Esophagus muscularis mucosa (tissue), 4 donors: ENCODE measurements at regions not wholly inside any gene's neighbourhood (a gene's known extent, or its start where the extent isn't known, plus 50 kb on each side); places are given as distances from the start of the nearest gene placed in this dataset.

Experiments
- DNase-seq: peaks from one replicate; pipeline ENCODE4 v3.0.0-alpha.2; 2017; ENCODE audit errors: extremely low spot score
- H3K27ac ChIP-seq, 4 donors: fragments of 200-600 bp; sonication (generic); replicated peaks in 1 of 4; 1 replicate in 3 of 4; 2 replicates in 1 of 4; pipeline ENCODE4 v1.5.1; 2016 to 2019; ENCODE audit warnings: mild to moderate bottlenecking in 1 of 4
- H3K27me3 ChIP-seq, 4 donors: fragments of 200-600 bp; sonication (generic); one replicate each; pipeline versions ENCODE4 v1.5.1 to v1.6.0; 2016 to 2019
- H3K36me3 ChIP-seq, 4 donors: fragments of 200-600 bp; sonication (generic); one replicate each; pipeline ENCODE4 v1.5.1; 2016 to 2019
- H3K4me1 ChIP-seq, 4 donors: fragments of 200-600 bp; sonication (generic); one replicate each; pipeline ENCODE4 v1.5.1; 2016 to 2019
- H3K4me3 ChIP-seq, 4 donors: fragments of 200-600 bp; sonication (generic); 1 replicate in 2 of 4; 2 replicates in 2 of 4; pipeline ENCODE4 v1.5.1; 2016 to 2019; ENCODE audit warnings: mild to moderate bottlenecking in 4 of 4, moderate library complexity in 1 of 4
- H3K9me3 ChIP-seq, 4 donors: fragments of 200-600 bp; sonication (generic); 1 replicate in 3 of 4; 2 replicates in 1 of 4; pipeline ENCODE4 v1.5.1; 2016 to 2019
- CTCF ChIP-seq, 3 experiments: fragments of 200-600 bp in 2 of 3; fragments of 450-650 bp in 1 of 3; sonication (generic) in 2 of 3; IDR thresholded peaks; one replicate each; pipeline ENCODE4 v1.5.1; 2017 to 2019; ENCODE audit warnings: antibody characterized with exemption in 3 of 3, mild to moderate bottlenecking in 2 of 3, moderate library complexity in 1 of 3
- EP300 ChIP-seq: sonication (generic); formaldehyde crosslinking; IDR thresholded peaks from one replicate; pipeline ENCODE4 v1.6.1; 2017; ENCODE audit warnings: antibody characterized with exemption
- POLR2A ChIP-seq: fragments of 450-650 bp; IDR thresholded peaks from one replicate; pipeline ENCODE4 v1.6.1; 2017; ENCODE audit warnings: antibody characterized with exemption, moderate library complexity, mild to moderate bottlenecking, low read depth
- POLR2AphosphoS5 ChIP-seq, 2 donors: sonication (generic); formaldehyde crosslinking; IDR thresholded peaks; one replicate each; pipeline ENCODE4 v1.6.1; 2017; ENCODE audit warnings: antibody characterized with exemption in 2 of 2
- WGBS: methylation state at CpG from one replicate; pipeline ENCODE4 v1.1.5; 2018; 5-methylcytosine and 5-hydroxymethylcytosine counted together
- intact Hi-C: fragments of 100-400 bp; cut with DNase I; formaldehyde crosslinking; loops from one replicate; pipeline ENCODE4 v1.15.1; 2023

DNA sequence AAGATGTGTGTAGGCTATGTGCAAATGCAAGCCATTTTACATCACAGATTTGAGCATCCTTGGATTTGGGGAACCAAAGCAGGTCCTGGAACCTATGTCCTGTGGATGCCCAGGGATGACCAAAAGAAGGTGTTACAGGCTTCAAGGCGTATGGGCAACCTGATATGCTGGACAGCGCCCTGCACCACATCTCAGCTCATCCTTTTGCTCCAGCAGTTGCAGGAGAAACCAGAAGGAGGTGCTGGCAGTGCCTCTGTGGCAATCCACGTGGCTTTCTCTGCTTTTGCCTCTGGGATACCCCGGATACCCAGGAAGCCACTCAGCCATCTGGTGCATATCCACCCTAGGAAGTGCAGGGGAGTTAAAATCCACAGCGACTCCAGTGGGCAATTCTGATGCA lies 110.3 kb upstream of the VSTM2B start:
- intact Hi-C loops, result no loop called here
- H3K36me3 ChIP-seq, result no peaks in the 10 kb centered on the region
- TF ChIP-seq POLR2AphosphoS5 (IDR thresholded peaks at IDR 0.05), result no peak
- TF ChIP-seq EP300, result no peak
- no peak for TF ChIP-seq CTCF (IDR thresholded peaks at IDR 0.05)
- no peak for TF ChIP-seq POLR2A
- WGBS, result 41% methylated on average over 4 of the region's 5 CpGs
- peaks cover 0 to 8% (median 0%) of the 10 kb centered on the region in 4 donors for H3K27me3 ChIP-seq
- peaks cover 0 to 11% (median 3%) of the 10 kb centered on the region in 4 donors for H3K4me1 ChIP-seq
- H3K27ac ChIP-seq, result no peak overlapping the region
- H3K9me3 ChIP-seq, result no peaks in the 10 kb centered on the region
- no peak for DNase-seq
- H3K4me3 ChIP-seq, result no peak overlapping the region

DNA sequence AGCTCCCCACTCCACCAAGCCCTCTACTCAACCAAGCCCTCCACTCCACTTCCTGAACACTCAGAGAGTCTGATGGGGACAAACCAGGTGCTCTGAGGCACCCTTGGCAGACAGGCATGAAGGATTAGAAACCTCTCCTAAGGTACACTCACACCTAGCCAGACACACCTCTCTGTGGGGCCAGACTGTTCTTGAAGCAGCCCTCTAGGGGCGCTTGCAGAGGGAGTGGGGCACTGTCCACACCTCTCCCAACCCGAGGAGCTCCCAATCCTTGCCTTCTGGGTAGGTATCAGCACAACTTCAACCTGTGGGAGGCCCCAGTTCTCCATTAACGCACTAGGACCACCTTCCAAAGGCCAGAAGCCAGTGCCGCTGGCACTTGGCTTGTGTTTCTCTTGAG lies 108.7 kb upstream of the VSTM2B start:
- H3K4me3 ChIP-seq, result no peak overlapping the region
- WGBS, result 82% methylated on average over 4 of the region's 4 CpGs
- intact Hi-C loops, result no loop called here
- no peak overlapping the region for H3K27ac ChIP-seq
- no peak for DNase-seq
- no peaks in the 10 kb centered on the region for H3K36me3 ChIP-seq
- no peaks in the 10 kb centered on the region for H3K9me3 ChIP-seq
- peaks cover 0 to 8% (median 0%) of the 10 kb centered on the region in 4 donors for H3K4me1 ChIP-seq
- TF ChIP-seq POLR2AphosphoS5 (IDR thresholded peaks at IDR 0.05) (no peak), CTCF (IDR thresholded peaks at IDR 0.05) (no peak), POLR2A (no peak), EP300 (no peak)
- H3K27me3 ChIP-seq, result peaks cover 0 to 8% (median 0%) of the 10 kb centered on the region in 4 donors

- H3K4me1 ChIP-seq, result peaks cover 0 to 4% (median 0%) of the 10 kb centered on the region in 4 donors
- DNase-seq, result no peak
- intact Hi-C loops, result no loop called here
- peaks cover 0 to 8% (median 0%) of the 10 kb centered on the region in 4 donors for H3K27me3 ChIP-seq
- no peaks in the 10 kb centered on the region for H3K36me3 ChIP-seq
- TF ChIP-seq POLR2A, result no peak
- TF ChIP-seq EP300, result no peak
- TF ChIP-seq CTCF (IDR thresholded peaks at IDR 0.05), result no peak
- no peak for TF ChIP-seq POLR2AphosphoS5 (IDR thresholded peaks at IDR 0.05)
- no peak overlapping the region for H3K4me3 ChIP-seq
- WGBS, result 82% methylated on average over 8 of the region's 13 CpGs
- no peaks in the 10 kb centered on the region for H3K9me3 ChIP-seq
- no peak overlapping the region for H3K27ac ChIP-seq
Measured at GRCh38 chr19:29418201-29418600, 107.6 kb upstream of the VSTM2B start.

DNA sequence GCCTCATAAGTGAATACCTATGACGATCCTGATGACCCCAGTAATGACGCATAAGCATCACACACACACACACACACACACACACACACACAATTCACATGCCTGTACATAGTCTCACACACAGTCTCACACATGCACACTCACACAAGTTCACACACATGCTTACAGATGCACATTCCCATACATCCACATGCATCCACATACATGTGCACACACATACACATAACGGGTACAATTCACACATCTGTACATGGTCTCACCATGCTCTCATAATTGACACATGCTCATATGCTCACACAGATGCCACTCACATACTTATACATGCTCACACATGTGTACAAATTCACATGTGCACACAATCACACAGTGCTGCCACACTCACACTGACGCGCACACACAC lies 105.7 kb upstream of the VSTM2B start:
- no peaks in the 10 kb centered on the region for H3K9me3 ChIP-seq
- no peak overlapping the region for H3K27ac ChIP-seq
- no peak for DNase-seq
- TF ChIP-seq CTCF (IDR thresholded peaks at IDR 0.05) (no peak), POLR2AphosphoS5 (IDR thresholded peaks at IDR 0.05) (no peak), EP300 (no peak), POLR2A (no peak)
- H3K27me3 ChIP-seq, result peaks cover 0 to 17% (median 0%) of the 10 kb centered on the region in 4 donors
- H3K4me3 ChIP-seq, result no peak overlapping the region
- H3K4me1 ChIP-seq, result no peaks in the 10 kb centered on the region
- no peaks in the 10 kb centered on the region for H3K36me3 ChIP-seq
- intact Hi-C loops, result no loop called here
- 85% methylated on average over 5 of the region's 5 CpGs for WGBS
